H9 (cell line): ENCODE measurements at regions not wholly inside any gene's neighbourhood (a gene's known extent, or its start where the extent isn't known, plus 50 kb on each side); places are given as distances from the start of the nearest gene placed in this dataset.

Experiments used
- DNase-seq: peaks from one replicate; pipeline ENCODE4 v3.0.0-alpha.2; 2017
- H2AFZ ChIP-seq: one replicate; pipeline ENCODE4 v1.6.1; 2013; ENCODE audit warnings: mild to moderate bottlenecking, low read length, control low read depth, moderate library complexity
- H2AK5ac ChIP-seq: 2 replicates; pipeline ENCODE4 v1.6.1; 2013; ENCODE audit warnings: low read length, control low read depth, mixed read lengths; ENCODE audit not compliant: insufficient read length
- H2BK120ac ChIP-seq: one replicate; pipeline ENCODE4 v1.6.1; 2013; ENCODE audit warnings: low read depth, mild to moderate bottlenecking, low read length, control low read depth, inconsistent platforms; ENCODE audit not compliant: poor library complexity, severe bottlenecking
- H2BK12ac ChIP-seq: 2 replicates; pipeline ENCODE4 v1.6.1; 2013; ENCODE audit warnings: low read length, control low read depth, mixed read lengths, low read depth; ENCODE audit not compliant: insufficient read length
- H2BK15ac ChIP-seq: 2 replicates; pipeline ENCODE4 v1.6.1; 2013; ENCODE audit warnings: low read depth, low read length, control low read depth
- H2BK20ac ChIP-seq: one replicate; pipeline ENCODE4 v1.6.1; 2013; ENCODE audit warnings: low read depth, mild to moderate bottlenecking, low read length, control low read depth, inconsistent platforms; ENCODE audit not compliant: poor library complexity, severe bottlenecking
- H2BK5ac ChIP-seq: 2 replicates; pipeline ENCODE4 v1.6.1; 2013; ENCODE audit warnings: low read length, control low read depth, mixed read lengths; ENCODE audit not compliant: insufficient read length
- H3K14ac ChIP-seq: 2 replicates; pipeline ENCODE4 v1.6.1; 2013; ENCODE audit warnings: low read length, control low read depth; ENCODE audit not compliant: insufficient read depth
- H3K18ac ChIP-seq: 2 replicates; pipeline ENCODE4 v1.6.1; 2013; ENCODE audit warnings: low read depth, mild to moderate bottlenecking, mixed read lengths, low read length, control low read depth; ENCODE audit not compliant: insufficient read length
- H3K23ac ChIP-seq: 2 replicates; pipeline ENCODE4 v1.6.1; 2013; ENCODE audit warnings: low read length, control low read depth, mixed read lengths, low read depth; ENCODE audit not compliant: insufficient read length
- H3K23me2 ChIP-seq: 2 replicates; pipeline ENCODE4 v1.6.1; 2013; ENCODE audit warnings: low read depth, mild to moderate bottlenecking, mixed read lengths, low read length, control low read depth; ENCODE audit not compliant: insufficient read length, poor library complexity, severe bottlenecking
- H3K27ac ChIP-seq: 2 replicates; pipeline ENCODE4 v1.5.1; 2013; ENCODE audit warnings: low read length, control low read depth, mixed read lengths, low read depth; ENCODE audit not compliant: insufficient read length
- H3K27me3 ChIP-seq: 2 replicates; pipeline ENCODE4 v1.6.1; 2013; ENCODE audit warnings: low read length, control low read depth, inconsistent platforms; ENCODE audit not compliant: insufficient read depth
- H3K4ac ChIP-seq: 2 replicates; pipeline ENCODE4 v1.6.1; 2013; ENCODE audit warnings: low read depth, mild to moderate bottlenecking, control low read depth, inconsistent platforms, low read length, moderate library complexity
- H3K4me1 ChIP-seq: 2 replicates; pipeline ENCODE4 v1.6.1; 2013; ENCODE audit warnings: low read length, control low read depth, inconsistent platforms; ENCODE audit not compliant: insufficient read depth
- H3K4me2 ChIP-seq: 2 replicates; pipeline ENCODE4 v1.6.1; 2013; ENCODE audit warnings: low read length, control low read depth, mixed read lengths; ENCODE audit not compliant: insufficient read length, insufficient read depth
- H3K56ac ChIP-seq: 2 replicates; pipeline ENCODE4 v1.6.1; 2013; ENCODE audit warnings: low read depth, mild to moderate bottlenecking, mixed read lengths, low read length, control low read depth; ENCODE audit not compliant: insufficient read length
- H3K79me1 ChIP-seq: 2 replicates; pipeline ENCODE4 v1.6.1; 2013; ENCODE audit warnings: low read depth, mild to moderate bottlenecking, moderate library complexity, low read length, control low read depth, inconsistent platforms; ENCODE audit not compliant: insufficient read depth, poor library complexity, severe bottlenecking
- H3K79me2 ChIP-seq: 2 replicates; pipeline ENCODE4 v1.6.1; 2013; ENCODE audit warnings: low read length, control low read depth, inconsistent platforms; ENCODE audit not compliant: insufficient read depth
- H3K9ac ChIP-seq: 2 replicates; pipeline ENCODE4 v1.6.1; 2013; ENCODE audit warnings: low read length, control low read depth, mixed read lengths; ENCODE audit not compliant: insufficient read length; ENCODE audit errors: extremely low read depth
- H3K9me3 ChIP-seq: one replicate; pipeline ENCODE4 v1.6.1; 2013; ENCODE audit warnings: low read depth, low read length, inconsistent platforms; ENCODE audit not compliant: control insufficient read depth
- H3T11ph ChIP-seq: one replicate; pipeline ENCODE4 v1.6.1; 2013; ENCODE audit warnings: mild to moderate bottlenecking, low read length, control low read depth, inconsistent platforms
- H4K20me1 ChIP-seq: one replicate; pipeline ENCODE4 v1.6.1; 2013; ENCODE audit not compliant: control insufficient read depth, insufficient read length, insufficient read depth
- H4K5ac ChIP-seq: 2 replicates; pipeline ENCODE4 v1.6.1; 2013; ENCODE audit warnings: low read depth, mild to moderate bottlenecking, mixed read lengths, low read length, control low read depth; ENCODE audit not compliant: insufficient read length
- H4K8ac ChIP-seq: replicated peaks from 2 replicates; pipeline ENCODE4 v1.6.1; 2013; ENCODE audit warnings: low read length, control low read depth, mixed read lengths, low read depth; ENCODE audit not compliant: insufficient read length
- H4K91ac ChIP-seq: 2 replicates; pipeline ENCODE4 v1.6.1; 2013; ENCODE audit warnings: low read depth, mild to moderate bottlenecking, moderate library complexity, mixed read lengths, low read length, control low read depth; ENCODE audit not compliant: insufficient read length
- H3K27ac Mint-ChIP-seq, 3 experiments: 2 replicates in 2 of 3; 3 replicates in 1 of 3; pipeline ENCODE4 v1.8.0; 2020 to 2021; ENCODE audit warnings: mixed read lengths in 3 of 3, mild to moderate bottlenecking in 1 of 3, moderate library complexity in 1 of 3
- H3K27me3 Mint-ChIP-seq: 2 replicates; pipeline ENCODE4 v1.8.0; 2021; ENCODE audit warnings: low read depth, mild to moderate bottlenecking, moderate library complexity, mixed read lengths
- H3K36me3 Mint-ChIP-seq, 3 experiments: 2 replicates in 2 of 3; 3 replicates in 1 of 3; pipeline ENCODE4 v1.8.0; 2020 to 2021; ENCODE audit warnings: low read depth in 3 of 3, mixed read lengths in 3 of 3; ENCODE audit not compliant: insufficient read depth in 1 of 3
- H3K4me1 Mint-ChIP-seq, 2 experiments: 2 replicates each; pipeline ENCODE4 v1.8.0; 2020; ENCODE audit warnings: mixed read lengths in 2 of 2
- H3K4me3 Mint-ChIP-seq, 2 experiments: 2 replicates in 1 of 2; 3 replicates in 1 of 2; pipeline ENCODE4 v1.8.0; 2020 to 2021; ENCODE audit warnings: mild to moderate bottlenecking in 2 of 2, mixed read lengths in 2 of 2, moderate library complexity in 1 of 2
- H3K9me3 Mint-ChIP-seq, 2 experiments: 2 replicates in 1 of 2; 3 replicates in 1 of 2; pipeline ENCODE4 v1.8.0; 2020; ENCODE audit warnings: mild to moderate bottlenecking in 2 of 2, mixed read lengths in 2 of 2, moderate library complexity in 1 of 2
- CTCF ChIP-seq: fragments of 200-600 bp; sonication (generic); conservative IDR thresholded peaks from 3 replicates; pipeline ENCODE4 v1.8.0; 2021; ENCODE audit warnings: antibody characterized with exemption, mild to moderate bottlenecking

- Histone ChIP-seq H2BK20ac (no peak overlapping the region), H2BK120ac (no peak overlapping the region), H3T11ph (no peak overlapping the region), H3K4me2 (no peak overlapping the region), H3K27me3 (no peaks in the 10 kb centered on the region), H2BK5ac (no peak overlapping the region), H3K79me2 (no peaks in the 10 kb centered on the region), H3K23ac (no peak overlapping the region), H2AFZ (no peak overlapping the region), H3K9me3 (peaks cover 8% of the 10 kb centered on the region), H4K20me1 (no peaks in the 10 kb centered on the region), H3K56ac (no peak overlapping the region), H2BK12ac (no peak overlapping the region), H2BK15ac (no peak overlapping the region), H3K4ac (no peak overlapping the region), H3K9ac (no peak overlapping the region), H4K8ac (no peak overlapping the region), H3K18ac (no peak overlapping the region), H3K23me2 (no peaks in the 10 kb centered on the region), H3K14ac (no peak overlapping the region), H4K5ac (no peak overlapping the region), H2AK5ac (no peak overlapping the region), H3K27ac (no peak overlapping the region), H3K79me1 (no peaks in the 10 kb centered on the region), H3K4me1 (no peaks in the 10 kb centered on the region), H4K91ac (no peak overlapping the region)
- H3K27me3 Mint-ChIP-seq: no peaks in the 10 kb centered on the region
- no peak overlapping the region for H3K4me3 Mint-ChIP-seq
- H3K27ac Mint-ChIP-seq: no peak overlapping the region
- peaks cover 24 to 31% (median 25%) of the 10 kb centered on the region in 3 experiments for H3K36me3 Mint-ChIP-seq
- peaks cover 33 to 40% of the 10 kb centered on the region in 2 experiments for H3K9me3 Mint-ChIP-seq
- no peaks in the 10 kb centered on the region for H3K4me1 Mint-ChIP-seq
- no peak for TF ChIP-seq CTCF
- DNase-seq: no peak
These were observed 390.1 kb downstream of the LTN1 start for GRCh38 chr21:28602546-28602945.
